ENCODE measurements at regions not wholly inside any gene's neighbourhood (a gene's known extent, or its start where the extent isn't known, plus 50 kb on each side); places are given as distances from the start of the nearest gene placed in this dataset.

DNA sequence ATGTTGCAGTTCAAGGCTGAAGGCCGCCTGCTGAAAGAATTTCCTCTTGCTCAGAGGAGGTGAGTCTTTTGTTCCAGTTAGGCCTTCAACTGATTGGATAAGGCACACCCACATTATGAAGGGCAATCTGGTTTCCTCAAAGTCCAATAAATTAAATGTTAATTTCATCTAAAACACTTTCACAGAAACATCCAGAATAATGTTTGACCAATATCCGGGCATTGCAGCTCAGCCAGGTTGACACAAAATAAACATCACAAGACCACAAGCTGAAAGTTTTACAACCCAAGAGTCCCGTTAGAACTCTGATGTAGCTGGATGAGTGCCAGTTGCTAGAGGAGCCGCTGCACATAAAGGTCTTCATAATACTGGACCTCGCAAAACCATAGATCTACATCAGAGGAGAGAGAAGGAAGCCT, 64.9 kb upstream of the EED start:
- no peak for TF ChIP-seq EP300 (IDR thresholded peaks at IDR 0.05)
- TF ChIP-seq, protein P1, sequence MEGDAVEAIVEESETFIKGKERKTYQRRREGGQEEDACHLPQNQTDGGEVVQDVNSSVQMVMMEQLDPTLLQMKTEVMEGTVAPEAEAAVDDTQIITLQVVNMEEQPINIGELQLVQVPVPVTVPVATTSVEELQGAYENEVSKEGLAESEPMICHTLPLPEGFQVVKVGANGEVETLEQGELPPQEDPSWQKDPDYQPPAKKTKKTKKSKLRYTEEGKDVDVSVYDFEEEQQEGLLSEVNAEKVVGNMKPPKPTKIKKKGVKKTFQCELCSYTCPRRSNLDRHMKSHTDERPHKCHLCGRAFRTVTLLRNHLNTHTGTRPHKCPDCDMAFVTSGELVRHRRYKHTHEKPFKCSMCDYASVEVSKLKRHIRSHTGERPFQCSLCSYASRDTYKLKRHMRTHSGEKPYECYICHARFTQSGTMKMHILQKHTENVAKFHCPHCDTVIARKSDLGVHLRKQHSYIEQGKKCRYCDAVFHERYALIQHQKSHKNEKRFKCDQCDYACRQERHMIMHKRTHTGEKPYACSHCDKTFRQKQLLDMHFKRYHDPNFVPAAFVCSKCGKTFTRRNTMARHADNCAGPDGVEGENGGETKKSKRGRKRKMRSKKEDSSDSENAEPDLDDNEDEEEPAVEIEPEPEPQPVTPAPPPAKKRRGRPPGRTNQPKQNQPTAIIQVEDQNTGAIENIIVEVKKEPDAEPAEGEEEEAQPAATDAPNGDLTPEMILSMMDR (IDR thresholded peaks at IDR 0.05) = no peak

Data from ovary (tissue), 3 donors.